NCI-H774 (cell line): ENCODE measurements at regions not wholly inside any gene's neighbourhood (a gene's known extent, or its start where the extent isn't known, plus 50 kb on each side); places are given as distances from the start of the nearest gene placed in this dataset.
"Not testable (repeated sequence)": the region's sequence is repeated elsewhere in the genome, so short reads cannot be mapped to it uniquely, and the experiment has no call there.

Experiments
- DNase-seq: peaks from one replicate; lab custom pipeline; 2025; lab: John Stamatoyannopoulos, UW

GRCh38 chr4:25474690-25475089 is 97.6 kb downstream of the ANAPC4 start:
- DNase-seq = no peak

- DNase-seq = no peak
Measured at GRCh38 chr4:25477221-25477620, 100.2 kb downstream of the ANAPC4 start.

GRCh38 chr4:25481648-25482047 is 104.6 kb downstream of the ANAPC4 start:
- DNase-seq = no peak

- DNase-seq = peak; percentile 88
Measured at GRCh38 chr4:25484243-25484721, 107.2 kb downstream of the ANAPC4 start.

GRCh38 chr4:25485104-25485503 is 108.0 kb downstream of the ANAPC4 start:
- DNase-seq = no peak

- no peak for DNase-seq
Measured at GRCh38 chr4:25486171-25486570, 109.1 kb downstream of the ANAPC4 start.

- no peak for DNase-seq
Measured at GRCh38 chr4:25487155-25487554, 110.1 kb downstream of the ANAPC4 start.

DNA sequence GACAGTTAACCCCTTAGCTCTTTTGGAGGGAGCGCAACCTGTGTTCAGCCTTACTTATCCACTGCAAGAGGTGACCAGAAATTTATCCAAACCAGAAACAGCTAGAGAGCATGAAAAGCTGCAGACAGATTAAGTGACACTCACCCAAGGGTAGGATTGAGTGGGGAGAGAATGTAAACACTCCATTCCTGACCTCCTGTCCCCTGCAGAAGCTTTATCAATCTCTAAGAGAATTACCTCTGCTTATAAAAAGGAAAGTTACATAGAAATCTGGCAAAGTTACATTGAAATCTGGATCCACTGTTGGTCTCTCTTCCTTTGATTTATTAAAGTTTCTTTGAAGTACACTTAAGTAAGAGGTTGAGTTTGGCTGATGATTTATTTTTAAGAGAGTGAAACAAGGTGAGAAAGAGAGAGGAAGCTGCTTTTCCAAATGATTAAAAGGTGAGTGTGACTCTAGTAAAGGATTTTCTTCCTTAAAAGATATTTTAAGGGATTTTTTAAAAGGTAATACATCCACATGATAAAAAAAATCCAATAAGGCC is 112.3 kb downstream of the ANAPC4 start:
- DNase-seq = no peak

- no peak for DNase-seq
Measured at GRCh38 chr4:25493466-25493865, 116.4 kb downstream of the ANAPC4 start.

DNA sequence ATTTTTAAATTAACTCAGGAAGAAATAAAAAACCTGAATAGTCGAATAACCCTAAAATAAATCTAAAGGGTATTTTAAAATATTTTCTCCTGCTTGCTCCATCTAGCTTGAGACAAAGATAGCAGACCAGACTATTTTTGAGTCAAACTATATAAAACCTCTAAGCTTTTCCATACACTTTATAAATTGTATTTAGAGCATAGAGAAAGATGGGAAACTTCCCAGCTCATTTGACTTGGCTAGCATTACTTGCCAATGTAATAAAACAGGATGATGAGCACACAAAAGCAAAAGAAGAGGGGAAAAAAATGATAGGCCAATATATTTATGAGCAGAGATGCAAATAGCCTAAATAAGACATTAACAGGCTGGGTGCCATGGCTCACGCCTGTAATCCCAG is 117.1 kb downstream of the ANAPC4 start:
- no peak for DNase-seq

DNA sequence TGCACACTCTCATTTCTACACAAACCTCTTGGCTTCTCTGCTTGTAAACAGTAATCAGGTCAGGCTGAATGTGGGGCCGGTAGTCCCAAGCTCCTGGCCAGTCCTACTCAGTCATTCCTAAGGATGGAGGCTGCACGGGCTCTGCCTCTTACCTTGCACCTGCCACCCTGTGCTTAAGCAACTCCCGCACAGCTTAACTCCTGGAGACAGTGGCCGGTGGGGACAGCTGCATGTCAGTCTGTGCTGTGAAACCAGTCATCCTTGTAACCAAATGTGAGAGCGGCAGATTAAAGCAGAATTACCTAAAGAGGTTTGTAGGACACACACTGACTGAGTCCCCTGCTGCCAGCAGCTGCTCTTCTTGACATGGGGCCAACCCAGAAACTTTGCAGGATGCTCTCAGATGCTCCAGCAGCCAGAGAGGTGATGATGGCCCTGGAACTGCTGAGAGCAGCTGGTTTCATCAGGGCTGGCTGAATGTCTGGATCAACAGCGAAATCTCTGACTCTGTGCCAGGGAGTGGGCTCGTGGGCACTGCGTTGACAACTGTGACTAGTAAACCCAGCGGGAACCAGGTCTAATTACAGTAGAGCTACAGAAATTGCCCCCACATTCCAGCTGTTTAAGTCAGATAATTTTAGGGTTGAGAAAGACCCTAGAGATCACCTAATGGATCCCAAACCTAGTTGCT is 123.7 kb downstream of the ANAPC4 start:
- peak; percentile 8 for DNase-seq

GRCh38 chr4:25502115-25502514 is 125.1 kb downstream of the ANAPC4 start:
- DNase-seq = no peak

DNA sequence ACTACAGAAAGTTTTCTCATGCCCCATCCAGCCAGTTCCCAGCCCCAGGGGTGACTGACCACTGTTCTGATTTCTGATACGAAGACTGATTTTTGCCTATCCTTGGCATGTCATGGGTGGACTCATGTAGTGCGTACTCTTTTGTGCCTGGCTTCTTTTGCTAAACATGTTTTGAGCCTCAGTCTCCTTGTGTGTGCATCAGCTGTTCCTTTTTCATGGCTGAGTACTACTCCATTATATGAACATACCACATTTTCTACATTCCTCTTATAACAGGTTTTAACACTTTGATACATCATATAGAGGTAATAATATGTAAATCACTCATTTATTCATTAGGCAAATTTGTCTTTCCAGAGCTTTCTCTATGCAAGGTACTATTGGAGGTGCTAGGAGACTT is 126.7 kb downstream of the ANAPC4 start:
- no peak for DNase-seq

DNA sequence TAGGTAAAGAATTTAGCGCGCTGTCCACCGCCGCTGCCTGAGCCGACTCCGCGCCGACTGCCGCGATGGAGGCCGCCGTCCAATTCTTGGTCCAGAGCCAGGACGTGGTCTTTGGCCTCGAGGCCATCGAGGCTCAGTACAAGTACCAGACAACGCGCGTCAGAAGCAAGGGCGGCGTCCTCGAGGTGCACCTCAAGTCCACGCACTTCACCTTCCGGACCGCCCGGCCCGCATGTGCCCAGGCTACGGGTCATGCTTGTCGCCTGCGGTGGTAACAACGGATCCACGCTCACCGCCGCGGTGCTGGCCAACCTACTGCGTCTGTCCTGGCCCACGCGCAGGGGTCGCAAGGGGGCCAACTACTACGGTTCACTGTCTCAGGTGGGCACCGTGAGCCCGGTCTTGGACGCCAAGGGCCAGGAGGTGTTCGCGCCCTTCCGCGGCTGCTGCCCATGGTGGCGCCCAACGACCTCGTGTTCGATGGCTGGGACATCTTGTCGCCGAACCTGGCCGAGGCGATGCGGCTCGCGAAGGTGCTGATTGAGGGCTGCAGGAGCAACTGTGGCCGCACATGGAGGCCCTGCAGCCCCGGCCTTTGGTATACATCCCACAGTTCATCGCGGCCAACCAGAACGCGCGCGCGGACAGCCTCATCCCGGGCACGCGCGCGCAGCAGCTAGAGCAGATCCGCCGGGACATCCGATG is 128.0 kb downstream of the ANAPC4 start:
- DNase-seq = no peak

- no peak for DNase-seq
Measured at GRCh38 chr4:25505637-25505991, 128.6 kb downstream of the ANAPC4 start.

- no peak for DNase-seq
Measured at GRCh38 chr4:25506032-25506571, 129.0 kb downstream of the ANAPC4 start.

DNA sequence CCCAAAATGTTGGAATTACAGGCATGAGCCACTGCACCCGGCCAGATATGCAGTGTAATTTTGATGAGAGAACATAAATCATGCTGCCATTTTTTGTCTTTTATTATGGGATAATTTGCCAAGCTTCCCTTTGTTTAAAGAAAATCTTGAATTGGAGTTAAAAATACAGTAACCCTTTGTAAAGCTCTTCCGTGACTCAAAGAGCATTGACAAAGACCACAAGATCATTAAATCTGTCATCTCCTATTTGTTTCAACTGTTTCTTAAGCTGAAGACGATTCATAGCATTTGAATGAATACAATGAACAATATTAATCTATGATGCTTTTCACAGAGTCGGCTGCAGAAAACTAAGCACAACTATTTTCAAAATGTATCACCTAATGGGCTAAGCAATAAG is 132.6 kb downstream of the ANAPC4 start:
- no peak for DNase-seq

DNA sequence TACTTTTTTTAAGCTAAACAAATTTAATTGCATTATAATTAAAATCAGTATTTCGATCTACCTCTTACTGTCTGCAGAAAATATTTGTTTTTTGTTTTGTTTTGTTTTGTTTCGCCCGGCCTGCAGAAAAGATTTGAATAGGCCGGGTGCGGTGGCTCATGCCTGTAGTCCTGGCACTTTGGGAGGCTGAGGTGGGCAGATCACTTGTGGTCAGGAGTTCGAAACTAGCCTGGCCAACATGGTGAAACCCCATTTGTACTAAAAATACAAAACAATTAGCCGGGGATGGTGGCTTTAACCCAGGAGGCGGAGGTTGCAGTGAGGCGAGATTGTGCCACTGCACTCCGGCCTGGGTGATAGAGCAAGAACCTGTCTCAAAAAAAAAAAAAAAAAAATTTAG is 134.8 kb downstream of the ANAPC4 start:
- not testable (repeated sequence) for DNase-seq

GRCh38 chr4:25513814-25514213 is 136.8 kb downstream of the ANAPC4 start:
- no peak for DNase-seq

DNA sequence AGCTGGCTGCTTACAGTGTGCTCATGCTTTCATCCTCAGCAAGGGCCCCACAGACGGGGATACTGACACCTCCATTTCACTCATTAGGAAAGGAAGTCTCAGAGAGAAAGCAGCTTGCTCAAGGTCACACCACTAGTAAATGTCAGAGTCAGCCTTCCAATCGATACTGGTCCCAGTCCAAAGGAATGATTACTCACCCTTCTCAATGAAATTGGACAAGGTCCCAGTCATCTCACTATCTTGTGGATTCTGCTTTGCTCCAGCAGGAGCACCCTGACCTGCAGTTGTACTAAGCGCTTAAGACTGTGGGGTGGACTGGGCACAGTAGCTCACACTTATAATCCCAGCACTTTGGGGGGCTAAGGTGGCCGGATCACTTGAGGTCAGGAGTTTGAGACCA is 132.2 kb upstream of the SLC34A2 start:
- no peak for DNase-seq

- no peak for DNase-seq
Measured at GRCh38 chr4:25524663-25525062, 131.0 kb upstream of the SLC34A2 start.

DNA sequence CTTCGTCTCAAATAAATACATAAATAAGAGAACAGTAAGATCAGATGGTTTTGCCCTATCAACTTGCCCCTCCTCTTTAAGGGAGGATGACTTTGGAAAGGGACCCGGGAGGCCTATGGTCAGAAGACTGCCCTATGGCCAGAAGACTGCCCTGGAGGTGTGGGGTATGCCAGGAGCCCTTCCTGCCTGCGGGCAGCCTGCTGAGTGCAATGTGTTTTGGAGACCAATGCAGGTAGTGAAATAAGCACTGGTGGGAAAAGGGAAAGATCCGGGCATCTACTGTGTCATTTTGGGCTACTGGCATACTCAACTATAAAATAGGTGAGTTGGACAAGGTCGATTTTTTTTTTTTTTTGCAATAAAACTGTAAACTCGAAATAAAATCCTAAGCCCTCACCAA is 129.8 kb upstream of the SLC34A2 start:
- DNase-seq = no peak

GRCh38 chr4:25527034-25527433 is 128.6 kb upstream of the SLC34A2 start:
- DNase-seq = no peak
